A204.1 (cell line): ENCODE measurements at regions not wholly inside any gene's neighbourhood (a gene's known extent, or its start where the extent isn't known, plus 50 kb on each side); places are given as distances from the start of the nearest gene placed in this dataset.
"Not testable (repeated sequence)": the region's sequence is repeated elsewhere in the genome, so short reads cannot be mapped to it uniquely, and the experiment has no call there.

Experiments
- FAIRE-seq: peaks from 2 replicates; lab custom pipeline; 2012; peaks lifted over from hg19 to GRCh38; lab: Jason Lieb, UNC

- no peak for FAIRE-seq
Observed at GRCh38 chr2:41319437-41319836, 728.4 kb upstream of the PKDCC start.

DNA sequence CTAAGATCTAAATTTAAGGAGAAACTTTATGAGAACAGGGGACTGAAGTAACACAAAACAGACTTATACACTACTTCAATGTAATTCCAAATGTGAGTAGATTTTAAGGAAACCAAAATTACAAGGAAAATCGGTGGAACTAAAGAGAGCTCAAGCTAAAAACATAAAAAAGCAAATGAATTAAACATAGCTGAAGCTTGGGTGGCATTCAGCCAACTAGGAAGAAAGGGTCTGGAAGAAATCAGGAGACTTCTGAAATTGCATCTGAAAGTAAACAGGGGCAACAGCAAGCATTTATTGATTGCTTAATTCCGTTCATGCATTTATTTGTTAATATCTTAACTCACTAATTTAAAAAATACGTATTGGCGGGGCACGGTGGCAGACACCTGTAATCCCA, 727.3 kb upstream of the PKDCC start:
- FAIRE-seq = no peak

DNA sequence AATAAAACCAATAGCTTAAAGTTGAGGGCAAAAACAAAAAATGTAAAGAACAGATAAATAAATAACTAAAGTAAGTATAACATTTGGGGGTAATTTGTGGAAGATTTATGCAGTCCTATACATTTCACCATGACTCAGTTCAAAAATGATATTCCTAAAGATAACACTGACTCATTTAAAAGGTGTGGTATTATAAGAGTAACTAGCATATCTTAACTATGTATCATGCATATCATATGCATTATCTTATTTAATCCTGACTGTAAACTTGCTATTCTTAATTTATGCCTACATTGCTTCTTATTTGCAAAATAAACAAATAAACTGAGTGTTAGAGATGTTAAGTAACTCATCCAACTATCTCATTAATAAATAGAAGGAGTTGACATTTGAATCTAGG, 726.5 kb upstream of the PKDCC start:
- no peak for FAIRE-seq

DNA sequence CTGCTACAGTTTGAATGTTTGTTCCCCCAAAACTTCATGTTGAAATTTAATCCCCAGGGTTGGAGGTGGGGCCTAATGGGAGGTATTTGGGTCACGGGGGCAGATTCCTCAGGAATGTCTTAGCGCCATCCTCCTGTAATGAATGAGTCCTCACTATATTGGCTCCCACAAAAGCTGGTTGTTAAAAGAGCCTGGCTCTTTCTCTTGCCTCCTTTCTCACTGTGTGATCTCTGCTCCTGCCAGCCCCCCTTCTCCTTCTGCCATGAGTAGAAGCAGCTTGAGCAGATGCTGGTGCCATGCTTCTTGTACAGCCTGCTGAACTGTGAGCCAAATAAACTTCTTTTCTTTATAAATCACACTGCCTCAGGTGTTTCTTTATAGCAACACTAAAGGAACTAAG, 721.0 kb upstream of the PKDCC start:
- no peak for FAIRE-seq

DNA sequence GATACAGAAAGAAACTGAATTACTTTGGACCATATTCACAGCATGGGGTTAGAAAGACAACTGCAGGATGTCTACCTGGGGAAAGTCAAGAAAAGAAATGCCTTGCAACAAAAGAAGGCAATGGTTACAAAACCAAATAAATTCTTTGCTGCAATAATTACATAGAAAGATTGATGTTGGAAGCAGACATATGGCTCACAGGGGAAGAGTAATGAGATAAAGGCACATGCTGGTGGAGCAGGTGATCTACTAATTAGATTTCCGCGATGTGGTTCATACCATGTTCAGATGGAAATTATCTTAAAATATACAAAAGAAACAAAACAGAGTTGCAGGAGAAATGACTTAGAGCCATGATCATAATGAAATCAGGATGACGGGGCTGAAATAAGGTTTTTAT, 718.8 kb upstream of the PKDCC start:
- no peak for FAIRE-seq

DNA sequence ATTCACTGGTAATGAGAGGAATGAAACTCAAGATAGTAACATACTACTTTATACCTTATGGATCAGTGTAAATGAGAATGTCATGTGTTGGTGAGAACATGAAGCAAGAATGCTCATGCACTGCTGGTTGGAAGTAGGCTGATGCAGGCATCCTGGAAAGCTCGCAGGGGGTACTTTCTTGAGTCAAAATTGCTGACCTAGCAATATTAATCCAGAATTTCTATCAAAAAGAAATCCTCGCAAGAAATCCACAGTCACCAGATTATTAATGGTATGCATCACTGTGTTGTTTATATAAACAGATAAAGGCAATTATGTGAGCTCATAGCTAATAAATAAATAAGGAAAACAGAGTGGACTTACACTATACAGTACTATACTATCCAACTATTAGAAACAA, 713.7 kb upstream of the PKDCC start:
- FAIRE-seq = no peak

DNA sequence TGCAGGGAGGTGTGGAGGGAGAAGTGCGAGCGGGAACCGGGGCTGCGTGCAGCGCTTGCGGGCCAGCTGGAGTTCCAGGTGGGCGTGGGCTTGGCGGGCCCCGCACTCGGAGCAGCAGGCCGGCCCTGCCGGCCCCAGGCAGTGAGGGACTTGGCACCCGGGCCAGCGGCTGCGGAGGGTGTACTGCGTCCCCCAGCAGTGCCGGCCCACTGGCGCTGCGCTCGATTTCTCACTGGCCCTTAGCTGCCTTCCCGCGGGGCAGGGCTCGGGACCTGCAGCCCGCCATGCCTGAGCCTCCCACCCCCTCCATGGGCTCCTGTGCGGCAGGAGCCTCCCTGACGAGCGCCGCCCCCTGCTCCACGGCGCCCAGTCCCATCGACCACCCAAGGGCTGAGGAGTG, 712.2 kb upstream of the PKDCC start:
- not testable (repeated sequence) for FAIRE-seq

DNA sequence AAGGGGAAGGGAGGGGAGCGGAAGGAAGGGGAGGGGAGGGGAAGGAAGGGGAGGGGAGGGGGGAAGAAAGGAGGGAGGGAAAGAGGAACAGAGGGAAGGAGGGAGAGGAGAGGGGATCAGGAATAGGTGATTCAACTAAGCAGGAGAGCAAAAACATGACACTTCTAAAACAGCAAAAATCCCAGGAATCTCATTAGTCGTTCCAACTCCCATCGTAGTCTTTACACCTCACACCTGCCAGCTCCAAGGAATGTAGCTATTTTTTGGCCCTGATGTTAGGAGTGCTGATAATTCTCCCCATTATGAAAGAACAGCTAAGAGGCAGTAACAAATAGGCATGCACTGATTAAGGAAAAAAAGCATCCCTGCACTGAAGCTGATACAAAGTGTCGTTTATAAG, 709.9 kb upstream of the PKDCC start:
- FAIRE-seq = no peak

GRCh38 chr2:41344529-41344928, 703.3 kb upstream of the PKDCC start:
- no peak for FAIRE-seq

DNA sequence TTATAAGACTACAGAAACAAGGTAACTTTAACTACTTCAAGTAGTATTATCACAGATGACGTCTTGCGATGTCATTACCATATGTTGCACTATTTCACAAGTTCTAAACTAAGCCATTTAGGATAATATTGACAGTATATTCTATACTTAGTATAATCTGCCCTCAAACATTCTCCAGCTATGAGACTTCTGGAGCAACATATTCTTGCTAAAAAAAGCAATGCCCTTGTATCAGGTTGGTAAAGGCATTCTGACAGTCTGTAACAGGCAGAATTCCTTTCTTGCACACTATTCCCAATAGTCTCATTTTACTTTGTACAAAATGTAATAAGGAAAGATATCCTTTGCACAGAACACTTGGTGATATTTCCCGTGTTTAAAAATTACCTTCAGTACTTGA, 694.8 kb upstream of the PKDCC start:
- FAIRE-seq = no peak

- FAIRE-seq = no peak
Observed at GRCh38 chr2:41355794-41356193, 692.0 kb upstream of the PKDCC start.

DNA sequence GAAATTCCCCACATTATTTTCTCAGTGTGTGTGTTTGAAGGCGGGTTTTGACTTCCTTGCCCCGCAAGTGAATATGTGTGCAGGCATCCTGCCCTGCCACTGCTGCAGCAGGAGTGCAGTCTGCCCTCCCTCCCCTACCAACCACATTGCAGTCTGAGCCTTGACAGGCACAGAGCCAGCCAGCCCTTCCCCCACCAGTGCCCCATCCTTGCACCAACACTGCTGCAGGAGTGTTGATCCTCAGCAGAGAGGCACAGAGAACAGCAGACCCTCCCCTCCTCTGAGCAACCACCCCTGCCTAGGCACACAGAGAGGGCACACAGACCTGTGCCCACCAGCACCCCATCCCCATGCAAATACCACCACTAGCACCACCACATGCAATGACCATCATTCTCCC, 683.0 kb upstream of the PKDCC start:
- FAIRE-seq = no peak

DNA sequence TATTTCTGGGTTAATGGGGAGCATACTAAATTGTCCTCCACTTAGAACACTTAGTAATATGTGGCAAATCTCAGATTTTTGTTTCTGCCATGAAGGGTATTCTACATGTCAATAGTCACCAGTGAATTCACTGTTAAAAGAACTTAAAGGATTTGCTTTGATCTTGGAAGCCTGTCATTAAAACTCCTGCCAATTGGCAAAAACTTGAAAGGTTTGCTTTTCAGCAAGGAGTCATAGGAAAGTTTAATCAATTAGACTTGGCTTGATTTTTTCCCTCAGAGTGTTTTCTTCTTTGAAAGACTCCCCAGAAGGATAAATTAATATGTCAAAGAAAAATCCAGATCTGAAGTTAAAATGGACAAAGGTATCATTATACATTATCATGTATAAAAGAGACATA, 671.9 kb upstream of the PKDCC start:
- no peak for FAIRE-seq

DNA sequence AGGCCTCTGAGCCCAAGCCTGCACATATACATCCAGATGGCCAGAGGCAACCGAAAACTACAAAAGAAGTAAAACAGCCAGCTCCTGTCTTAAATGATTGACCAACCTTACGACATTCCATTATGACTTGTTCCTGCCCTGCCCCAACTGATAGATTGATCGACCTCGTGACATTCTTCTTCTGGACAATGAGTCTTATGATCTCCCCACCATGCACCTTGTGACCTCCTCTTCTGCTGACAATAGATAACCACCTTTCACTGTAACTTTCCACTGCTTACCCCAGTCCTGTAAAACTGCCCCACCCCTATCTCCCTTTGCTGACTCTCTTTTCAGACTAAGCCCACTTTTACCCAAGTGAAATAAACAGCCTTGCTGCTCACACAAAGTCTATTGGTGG, 670.0 kb upstream of the PKDCC start:
- FAIRE-seq = no peak

GRCh38 chr2:41378420-41378819, 669.4 kb upstream of the PKDCC start:
- FAIRE-seq = no peak

DNA sequence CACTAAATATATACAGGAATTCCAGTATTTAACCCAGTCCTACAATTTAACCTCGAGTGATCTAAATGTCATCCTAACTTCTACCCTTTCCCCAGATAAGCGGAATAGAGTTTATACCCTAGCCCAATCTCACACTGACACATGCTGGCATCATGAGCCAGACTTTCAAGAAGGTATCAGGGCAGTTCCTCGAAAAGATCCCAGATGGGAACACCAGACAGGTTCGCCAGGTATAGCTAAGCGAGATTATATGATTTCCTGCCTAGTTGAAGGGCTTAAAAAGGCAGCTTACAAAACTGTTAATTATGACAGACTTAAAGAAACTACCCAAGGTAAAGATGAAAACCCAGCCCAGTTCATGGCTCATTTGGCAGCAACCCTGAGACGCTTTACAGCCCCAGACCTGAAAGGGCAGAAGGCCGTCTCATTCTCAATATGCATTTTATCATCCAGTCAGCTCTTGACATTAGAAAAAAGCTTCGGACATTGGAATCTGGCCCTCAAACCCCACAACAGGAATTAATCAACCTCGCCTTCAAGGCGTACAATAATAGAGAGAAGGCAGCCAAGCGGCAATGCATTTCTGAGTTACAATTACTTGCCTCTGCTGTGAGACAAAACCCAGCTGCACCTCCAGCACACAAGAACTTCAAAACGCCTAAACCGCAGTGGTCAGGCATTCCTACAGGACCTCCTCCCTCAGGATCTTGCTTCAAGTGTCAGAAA, 668.2 kb upstream of the PKDCC start:
- no peak for FAIRE-seq

GRCh38 chr2:41381701-41382100, 666.1 kb upstream of the PKDCC start:
- no peak for FAIRE-seq

GRCh38 chr2:41387519-41387918, 660.3 kb upstream of the PKDCC start:
- FAIRE-seq = no peak

GRCh38 chr2:41393621-41394020, 654.2 kb upstream of the PKDCC start:
- FAIRE-seq = no peak

- no peak for FAIRE-seq
Observed at GRCh38 chr2:41394541-41394940, 653.3 kb upstream of the PKDCC start.

GRCh38 chr2:41395692-41396091, 652.1 kb upstream of the PKDCC start:
- no peak for FAIRE-seq

DNA sequence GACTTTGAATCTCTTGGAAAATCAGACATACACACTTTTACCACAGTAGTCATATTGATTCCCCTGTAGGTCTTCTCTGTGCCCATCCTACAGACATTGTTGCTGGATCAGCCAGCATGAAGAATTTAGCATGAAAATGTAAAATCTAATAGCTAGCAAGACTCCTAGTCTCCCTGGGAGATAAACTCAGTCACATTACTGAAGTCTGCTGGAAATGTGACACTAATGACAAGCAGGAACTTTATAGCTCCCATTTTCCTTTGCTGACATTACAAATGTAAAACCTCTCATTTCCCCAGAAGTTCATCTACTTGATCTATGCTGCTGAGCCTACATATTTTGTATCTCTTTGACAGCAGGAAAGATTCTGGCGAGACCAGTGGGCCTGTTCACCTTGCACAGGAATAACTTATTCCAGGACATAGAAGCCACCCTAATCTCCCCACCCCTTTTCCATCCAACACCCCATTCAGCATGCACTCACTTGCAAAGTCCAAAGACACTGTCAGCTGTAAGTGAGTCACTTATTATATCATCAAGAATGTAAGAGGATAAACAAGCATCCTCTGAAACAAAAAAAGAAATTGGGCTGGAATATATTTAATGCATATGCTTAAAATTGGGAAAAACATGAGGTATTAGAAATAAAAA, 648.3 kb upstream of the PKDCC start:
- FAIRE-seq = no peak

DNA sequence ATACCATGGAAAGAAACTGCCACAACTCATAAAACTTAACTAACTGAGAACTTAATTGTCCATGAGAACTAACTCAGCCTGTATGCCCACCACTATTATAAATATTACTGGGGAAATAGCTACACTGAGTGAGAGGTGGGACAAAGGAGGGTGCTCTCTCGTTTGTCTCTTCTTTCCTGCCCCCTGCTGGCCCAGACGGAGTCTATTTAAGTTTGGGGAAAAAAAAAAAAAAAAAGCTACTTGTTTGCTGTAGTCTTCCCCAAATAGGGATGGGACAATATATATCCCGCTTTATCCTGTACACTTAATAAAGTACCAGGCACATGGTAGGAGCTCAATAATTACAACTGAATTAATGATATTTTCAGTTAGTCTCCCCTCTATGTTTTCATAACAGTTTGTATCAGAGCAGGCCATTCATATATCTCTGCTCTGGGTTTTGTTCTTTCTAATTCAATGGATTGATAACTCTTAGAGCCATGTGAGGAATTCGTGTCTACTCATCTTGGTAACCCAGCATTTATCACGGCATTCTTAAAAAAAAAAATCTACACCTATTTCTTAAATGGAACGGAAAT, 647.6 kb upstream of the PKDCC start:
- FAIRE-seq = no peak

DNA sequence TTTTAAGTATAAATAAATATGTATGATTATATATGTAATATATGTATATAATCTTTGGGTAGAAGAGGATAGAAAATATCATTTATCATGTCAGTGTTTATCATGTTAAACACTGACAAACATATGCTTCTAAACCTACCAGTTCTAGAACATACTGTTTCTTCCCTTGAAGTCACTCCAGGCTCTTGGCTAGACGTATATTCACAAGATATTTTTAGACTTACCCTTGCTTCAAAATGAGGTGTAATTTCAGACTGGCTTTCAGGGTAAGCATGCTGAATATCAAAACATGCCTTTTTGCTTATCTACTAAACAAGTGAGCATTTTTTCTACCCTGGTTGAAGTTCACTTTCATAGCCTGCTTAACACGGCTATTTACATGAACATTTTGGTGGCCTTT, 642.4 kb upstream of the PKDCC start:
- FAIRE-seq = no peak
